ENCODE measurements at regions not wholly inside any gene's neighbourhood (a gene's known extent, or its start where the extent isn't known, plus 50 kb on each side); places are given as distances from the start of the nearest gene placed in this dataset.

DNA sequence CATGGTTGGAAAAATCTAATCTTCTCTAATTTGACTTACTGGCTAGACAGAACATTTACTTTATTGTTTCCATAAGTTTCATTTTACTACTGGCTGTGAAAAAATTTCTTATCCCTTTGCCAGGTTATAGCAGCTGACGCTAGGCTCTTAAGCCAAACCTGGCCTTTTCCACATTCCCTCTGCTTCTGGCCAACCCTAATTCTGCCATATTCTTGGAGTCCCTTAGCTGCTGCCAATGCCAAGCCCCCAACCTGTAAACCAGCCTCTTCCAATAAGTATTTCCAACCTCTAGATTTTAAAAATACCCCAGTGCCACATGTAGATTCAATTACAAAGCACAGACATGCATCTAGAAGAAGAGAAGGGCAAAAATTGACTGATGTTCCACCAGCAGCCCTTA lies 452.3 kb upstream of the MEX3C start:
- intact Hi-C loops (cut with DNase I; ENCODE audit: low total_unique reads), result no loop called here
- WGBS, 5 donors, result 81 to 97% (median 90%) methylated on average over 1 of the region's 1 CpG
- Histone ChIP-seq H3K36me3 (no peaks in the 10 kb centered on the region), H3K4me3 (no peak overlapping the region), H3K4me1 (no peaks in the 10 kb centered on the region), H3K27me3 (peaks cover 0 to 6% (median 0%) of the 10 kb centered on the region in 3 donors), H3K27ac (no peak overlapping the region), H3K9me3 (no peaks in the 10 kb centered on the region)
- DNase-seq, result no peak
- TF ChIP-seq CTCF (IDR thresholded peaks at IDR 0.05), result no peak
- no peak for TF ChIP-seq POLR2AphosphoS5 (IDR thresholded peaks at IDR 0.05)
- TF ChIP-seq EP300 (IDR thresholded peaks at IDR 0.05), result no peak
- TF ChIP-seq POLR2A (IDR thresholded peaks at IDR 0.05), result no peak

- H3K9me3 ChIP-seq, result no peaks in the 10 kb centered on the region
- no peak overlapping the region for H3K27ac ChIP-seq
- intact Hi-C loops (cut with DNase I; ENCODE audit: low total_unique reads), result no loop called here
- no peak for TF ChIP-seq POLR2AphosphoS5 (IDR thresholded peaks at IDR 0.05)
- no peak for TF ChIP-seq CTCF (IDR thresholded peaks at IDR 0.05)
- TF ChIP-seq POLR2A (IDR thresholded peaks at IDR 0.05), result no peak
- no peak for TF ChIP-seq EP300 (IDR thresholded peaks at IDR 0.05)
- DNase-seq, result no peak
- no peak overlapping the region for H3K4me3 ChIP-seq
- no peaks in the 10 kb centered on the region for H3K36me3 ChIP-seq
- 43 to 60% (median 55%) methylated on average over 2 of the region's 2 CpGs for WGBS, 5 donors
- no peaks in the 10 kb centered on the region for H3K4me1 ChIP-seq
- peaks cover 0 to 14% (median 0%) of the 10 kb centered on the region in 3 donors for H3K27me3 ChIP-seq
These were observed 454.3 kb upstream of the MEX3C start for GRCh38 chr18:51651761-51652160.

DNA sequence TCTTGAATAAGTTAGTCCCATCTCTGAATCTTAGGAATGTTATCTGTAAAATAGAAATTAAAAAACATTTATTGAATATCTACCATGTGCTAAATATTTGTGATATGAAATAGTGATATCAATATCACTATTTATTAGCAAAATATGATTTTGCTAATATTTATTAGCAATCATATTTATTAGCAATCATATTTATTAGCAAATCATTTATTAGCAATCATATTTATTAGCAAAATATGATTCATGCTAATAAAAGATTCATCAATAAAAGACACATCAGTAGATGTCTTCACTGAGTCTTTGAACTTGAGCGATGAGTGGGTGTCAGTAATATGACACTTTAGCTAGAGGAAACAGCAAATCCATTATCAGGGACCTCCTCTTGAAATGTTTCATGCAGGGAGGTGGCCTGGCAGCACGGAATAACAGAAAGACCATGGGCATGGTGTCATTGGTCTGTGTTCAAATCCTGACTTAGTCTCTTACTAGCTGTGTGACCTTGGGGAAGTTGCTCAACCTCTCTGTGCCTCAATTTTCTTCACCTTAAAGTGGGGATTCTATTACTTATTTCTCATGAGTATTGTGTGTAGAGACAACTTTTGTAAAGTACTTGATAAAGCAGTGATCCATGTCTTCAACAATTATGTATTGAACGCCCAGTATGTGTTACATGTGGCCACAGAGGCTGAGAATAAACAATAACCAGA lies 456.2 kb upstream of the MEX3C start:
- Histone ChIP-seq H3K9me3 (no peaks in the 10 kb centered on the region), H3K27ac (no peak overlapping the region), H3K27me3 (peaks cover 0 to 17% (median 0%) of the 10 kb centered on the region in 3 donors), H3K4me1 (no peaks in the 10 kb centered on the region), H3K36me3 (no peaks in the 10 kb centered on the region), H3K4me3 (no peak overlapping the region)
- WGBS, 5 donors, result 75 to 81% (median 80%) methylated on average over 3 of the region's 3 CpGs
- DNase-seq, result no peak
- intact Hi-C loops (cut with DNase I; ENCODE audit: low total_unique reads), result no loop called here
- TF ChIP-seq CTCF (IDR thresholded peaks at IDR 0.05), result no peak
- no peak for TF ChIP-seq POLR2AphosphoS5 (IDR thresholded peaks at IDR 0.05)
- no peak for TF ChIP-seq EP300 (IDR thresholded peaks at IDR 0.05)
- no peak for TF ChIP-seq POLR2A (IDR thresholded peaks at IDR 0.05)

DNA sequence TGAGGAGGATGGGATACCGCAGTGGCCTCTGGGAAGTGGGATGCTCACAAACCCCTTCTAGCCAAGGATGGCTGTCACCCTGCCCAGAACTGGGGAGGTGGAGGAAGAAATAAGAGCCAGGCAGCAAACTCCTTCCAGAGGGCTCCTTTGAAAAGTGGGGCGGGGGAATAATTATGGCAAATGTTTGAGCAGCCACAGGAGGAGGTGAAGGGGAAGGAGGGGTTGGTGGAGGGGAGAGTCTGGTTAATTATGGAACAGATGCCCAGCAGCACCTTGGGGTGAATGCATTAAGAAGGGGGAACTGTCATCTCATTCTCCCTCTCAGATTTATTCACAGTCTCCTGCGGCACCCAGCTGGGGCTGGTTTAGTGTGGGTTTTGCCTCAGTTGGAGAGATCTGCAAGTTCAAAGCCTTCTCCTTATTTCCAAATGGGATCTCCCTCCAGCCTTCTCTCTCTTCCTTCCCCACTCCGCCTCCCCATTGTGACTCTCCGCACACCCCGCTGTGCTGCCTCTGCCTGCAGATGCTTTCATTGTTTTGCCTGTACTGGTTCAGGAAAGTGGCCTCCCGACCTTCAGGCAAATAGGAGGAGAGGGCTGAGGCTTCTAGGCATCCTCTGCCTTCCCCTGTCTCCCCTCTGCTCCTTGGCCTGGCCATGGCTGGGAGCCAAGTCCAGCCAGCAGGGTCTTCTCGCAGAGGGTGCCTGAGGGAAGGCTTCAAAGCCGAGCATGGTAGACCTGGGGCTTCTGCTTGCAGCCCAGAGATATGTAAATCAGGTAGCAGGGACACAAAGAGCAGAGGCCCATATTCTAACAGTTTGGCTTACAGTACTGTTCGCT lies 457.2 kb upstream of the MEX3C start:
- Histone ChIP-seq H3K36me3 (no peaks in the 10 kb centered on the region), H3K4me3 (no peak overlapping the region), H3K27me3 (peaks cover 0 to 20% (median 0%) of the 10 kb centered on the region in 3 donors), H3K9me3 (no peaks in the 10 kb centered on the region), H3K4me1 (no peaks in the 10 kb centered on the region), H3K27ac (no peak overlapping the region)
- TF ChIP-seq CTCF (IDR thresholded peaks at IDR 0.05) (no peak), POLR2AphosphoS5 (IDR thresholded peaks at IDR 0.05) (no peak), POLR2A (IDR thresholded peaks at IDR 0.05) (no peak), EP300 (IDR thresholded peaks at IDR 0.05) (no peak)
- WGBS, 5 donors, result 40 to 51% (median 48%) methylated on average over 10 of the region's 10 CpGs
- no peak for DNase-seq
- intact Hi-C loops (cut with DNase I; ENCODE audit: low total_unique reads), result no loop called here

Measured in stomach (tissue), 8 donors.